HL-60 (cell line): ENCODE measurements at regions not wholly inside any gene's neighbourhood (a gene's known extent, or its start where the extent isn't known, plus 50 kb on each side); places are given as distances from the start of the nearest gene placed in this dataset.

Experiments used
- GABPA ChIP-seq: IDR thresholded peaks from 2 replicates; pipeline ENCODE4 v1.6.1; 2012; ENCODE audit warnings: low read depth
- TF ChIP-seq, protein P1 (sequence below): IDR thresholded peaks from one replicate; pipeline ENCODE4 v1.5.1; 2011; ENCODE audit warnings: low read length, control low read depth, inconsistent platforms; ENCODE audit not compliant: insufficient read depth

DNA sequence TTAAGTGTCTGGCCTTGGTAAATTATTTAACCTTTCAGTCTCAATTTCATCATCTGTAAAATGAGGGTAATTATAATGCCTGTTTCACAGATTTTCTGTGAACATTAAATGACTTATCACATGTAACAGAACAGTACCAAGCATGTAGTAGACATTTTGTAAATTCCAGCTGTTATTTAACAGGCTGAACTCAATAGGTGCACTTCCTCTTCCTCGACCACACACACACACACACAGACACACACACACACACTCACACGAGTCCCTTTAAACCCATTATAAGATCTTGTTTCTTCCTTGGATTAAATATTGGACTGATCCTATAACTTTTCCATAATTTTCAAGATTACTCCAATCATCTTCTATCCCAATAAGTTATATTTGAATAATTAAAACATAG, 53.4 kb upstream of the COL25A1 start:
- TF ChIP-seq, protein P1, sequence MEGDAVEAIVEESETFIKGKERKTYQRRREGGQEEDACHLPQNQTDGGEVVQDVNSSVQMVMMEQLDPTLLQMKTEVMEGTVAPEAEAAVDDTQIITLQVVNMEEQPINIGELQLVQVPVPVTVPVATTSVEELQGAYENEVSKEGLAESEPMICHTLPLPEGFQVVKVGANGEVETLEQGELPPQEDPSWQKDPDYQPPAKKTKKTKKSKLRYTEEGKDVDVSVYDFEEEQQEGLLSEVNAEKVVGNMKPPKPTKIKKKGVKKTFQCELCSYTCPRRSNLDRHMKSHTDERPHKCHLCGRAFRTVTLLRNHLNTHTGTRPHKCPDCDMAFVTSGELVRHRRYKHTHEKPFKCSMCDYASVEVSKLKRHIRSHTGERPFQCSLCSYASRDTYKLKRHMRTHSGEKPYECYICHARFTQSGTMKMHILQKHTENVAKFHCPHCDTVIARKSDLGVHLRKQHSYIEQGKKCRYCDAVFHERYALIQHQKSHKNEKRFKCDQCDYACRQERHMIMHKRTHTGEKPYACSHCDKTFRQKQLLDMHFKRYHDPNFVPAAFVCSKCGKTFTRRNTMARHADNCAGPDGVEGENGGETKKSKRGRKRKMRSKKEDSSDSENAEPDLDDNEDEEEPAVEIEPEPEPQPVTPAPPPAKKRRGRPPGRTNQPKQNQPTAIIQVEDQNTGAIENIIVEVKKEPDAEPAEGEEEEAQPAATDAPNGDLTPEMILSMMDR = no peak
- no peak for TF ChIP-seq GABPA
